Right lobe of liver (tissue), 6 donors: ENCODE measurements at regions not wholly inside any gene's neighbourhood (a gene's known extent, or its start where the extent isn't known, plus 50 kb on each side); places are given as distances from the start of the nearest gene placed in this dataset.

Experiments
- ATAC-seq, 4 donors: fragments of 200-7000 bp; cut with Tn5 transposase; one replicate each; pipeline ENCODE4 v1.9.1; 2020; ENCODE audit warnings: mild to moderate bottlenecking in 4 of 4, moderate library complexity in 4 of 4
- DNase-seq, 3 donors: peaks; one replicate each; pipeline ENCODE4 v3.0.0-alpha.2; 2020
- H3K27ac ChIP-seq, 3 donors: fragments of 200-600 bp; one replicate each; pipeline ENCODE4 v1.8.0; 2022
- H3K27me3 ChIP-seq, 2 donors: fragments of 200-600 bp; one replicate each; pipeline ENCODE4 v1.8.0; 2022
- H3K36me3 ChIP-seq, 4 donors: fragments of 200-600 bp; sonication (generic) in 1 of 4; one replicate each; pipeline versions ENCODE4 v1.5.1 to v1.8.0; 2017 to 2022; ENCODE audit warnings: control low read depth in 1 of 4
- H3K4me1 ChIP-seq, 4 donors: fragments of 200-600 bp; sonication (generic) in 1 of 4; one replicate each; pipeline versions ENCODE4 v1.5.1 to v1.8.0; 2017 to 2022; ENCODE audit warnings: control low read depth in 1 of 4
- H3K4me3 ChIP-seq, 3 donors: fragments of 200-600 bp; one replicate each; pipeline ENCODE4 v1.8.0; 2022
- H3K9me3 ChIP-seq, 4 donors: fragments of 200-600 bp; sonication (generic) in 1 of 4; one replicate each; pipeline versions ENCODE4 v1.5.1 to v1.8.0; 2017 to 2022; ENCODE audit warnings: control low read depth in 1 of 4
- POLR2A ChIP-seq: fragments of 450-650 bp; IDR thresholded peaks from one replicate; pipeline ENCODE4 v1.6.1; 2017; ENCODE audit warnings: antibody characterized with exemption, mild to moderate bottlenecking
- WGBS: methylation state at CpG from one replicate; pipeline ENCODE4 v1.1.6; 2018; ENCODE audit warnings: low coverage, low lambda C conversion rate; ENCODE audit not compliant: insufficient coverage; ENCODE audit errors: missing lambda C conversion rate; 5-methylcytosine and 5-hydroxymethylcytosine counted together
- intact Hi-C, 2 donors: fragments of 100-400 bp; cut with DNase I; formaldehyde crosslinking; loops; one replicate each; pipeline versions ENCODE4 v1.11.2 to v1.14.1; 2022
- TF ChIP-seq, protein P1 (sequence below), 4 donors: fragments of 200-600 bp in 3 of 4; fragments of 450-650 bp in 1 of 4; IDR thresholded peaks; one replicate each; pipeline versions ENCODE4 v1.5.1 to v1.8.0; 2016 to 2022; ENCODE audit warnings: antibody characterized with exemption in 4 of 4, mild to moderate bottlenecking in 2 of 4
- donor health status: DM: no; HTN: yes; CAD: no.
- donor health status: DM: no; HTN: no; CAD: no.
- donor health status: DM: no; HTN: no; CAD: no.
- donor health status: DM: no; HTN: yes; CAD: no.
- donor health status: DM: no; HTN: yes; CAD: no.

DNA sequence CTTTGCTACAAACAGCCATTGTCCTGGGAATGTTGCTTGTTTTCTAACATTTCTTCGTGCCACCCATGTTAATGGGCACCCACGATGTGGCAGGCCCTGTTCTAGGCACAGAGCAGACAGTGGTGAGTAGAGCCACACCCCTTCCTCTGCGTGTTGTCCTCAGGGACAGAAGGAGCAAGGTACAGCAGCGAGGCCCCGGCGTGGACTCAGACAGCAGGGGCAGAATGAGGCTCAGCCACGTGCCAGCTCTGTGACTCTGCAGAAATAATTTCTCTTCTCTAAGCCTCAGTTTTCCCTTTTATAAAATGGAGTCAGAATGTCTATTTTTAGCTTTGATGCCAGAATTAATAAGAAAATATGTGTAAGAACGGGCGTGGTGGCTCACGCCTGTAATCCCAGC is 401.7 kb downstream of the TSN start:
- ATAC-seq = no peak
- WGBS = 68% methylated on average over 10 of the region's 10 CpGs

DNA sequence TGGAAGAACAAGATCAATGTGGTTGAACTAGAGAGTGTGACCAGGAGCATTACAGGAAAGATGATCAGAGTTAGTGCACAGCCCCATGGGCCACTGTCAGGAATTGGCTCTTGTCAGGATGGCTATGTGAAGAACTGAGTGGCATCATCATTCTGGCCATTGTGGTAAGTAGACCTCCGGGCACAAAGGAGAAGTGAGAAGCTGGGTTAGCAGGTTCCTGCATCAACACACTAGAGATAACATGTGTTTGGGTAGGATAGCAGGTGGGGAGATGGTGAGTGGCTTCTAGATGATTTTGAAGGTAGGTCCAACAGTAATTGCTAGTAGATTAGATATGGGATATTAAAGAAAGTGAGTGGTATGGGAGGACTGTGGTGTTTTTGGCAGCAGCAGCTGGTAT is 408.2 kb downstream of the TSN start:
- H3K27me3 ChIP-seq = no peaks in the 10 kb centered on the region
- no peak for ATAC-seq
- intact Hi-C loops = no loop called here
- no peak overlapping the region for H3K4me3 ChIP-seq
- WGBS = 50% methylated on average over 1 of the region's 1 CpG
- no peaks in the 10 kb centered on the region for H3K36me3 ChIP-seq
- H3K9me3 ChIP-seq = no peaks in the 10 kb centered on the region
- DNase-seq = no peak
- H3K27ac ChIP-seq = no peak overlapping the region
- no peaks in the 10 kb centered on the region for H3K4me1 ChIP-seq
- TF ChIP-seq, protein P1, sequence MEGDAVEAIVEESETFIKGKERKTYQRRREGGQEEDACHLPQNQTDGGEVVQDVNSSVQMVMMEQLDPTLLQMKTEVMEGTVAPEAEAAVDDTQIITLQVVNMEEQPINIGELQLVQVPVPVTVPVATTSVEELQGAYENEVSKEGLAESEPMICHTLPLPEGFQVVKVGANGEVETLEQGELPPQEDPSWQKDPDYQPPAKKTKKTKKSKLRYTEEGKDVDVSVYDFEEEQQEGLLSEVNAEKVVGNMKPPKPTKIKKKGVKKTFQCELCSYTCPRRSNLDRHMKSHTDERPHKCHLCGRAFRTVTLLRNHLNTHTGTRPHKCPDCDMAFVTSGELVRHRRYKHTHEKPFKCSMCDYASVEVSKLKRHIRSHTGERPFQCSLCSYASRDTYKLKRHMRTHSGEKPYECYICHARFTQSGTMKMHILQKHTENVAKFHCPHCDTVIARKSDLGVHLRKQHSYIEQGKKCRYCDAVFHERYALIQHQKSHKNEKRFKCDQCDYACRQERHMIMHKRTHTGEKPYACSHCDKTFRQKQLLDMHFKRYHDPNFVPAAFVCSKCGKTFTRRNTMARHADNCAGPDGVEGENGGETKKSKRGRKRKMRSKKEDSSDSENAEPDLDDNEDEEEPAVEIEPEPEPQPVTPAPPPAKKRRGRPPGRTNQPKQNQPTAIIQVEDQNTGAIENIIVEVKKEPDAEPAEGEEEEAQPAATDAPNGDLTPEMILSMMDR (IDR thresholded peaks at IDR 0.05) = no peak
- no peak for TF ChIP-seq POLR2A

More for the DNA sequence above, 401.7 kb downstream of the TSN start:
- DNase-seq = no peak
- Histone ChIP-seq H3K27me3 (no peaks in the 10 kb centered on the region), H3K4me1 (no peaks in the 10 kb centered on the region), H3K36me3 (no peaks in the 10 kb centered on the region), H3K9me3 (no peaks in the 10 kb centered on the region), H3K4me3 (no peak overlapping the region), H3K27ac (no peak overlapping the region)
- TF ChIP-seq, protein P1 (IDR thresholded peaks at IDR 0.05) = no peak
- TF ChIP-seq POLR2A = no peak
- intact Hi-C loops = no loop called here

GRCh38 chr2:122164964-122165363 is 409.5 kb downstream of the TSN start:
- no peaks in the 10 kb centered on the region for H3K9me3 ChIP-seq
- no peaks in the 10 kb centered on the region for H3K27me3 ChIP-seq
- TF ChIP-seq POLR2A = no peak
- TF ChIP-seq, protein P1 (IDR thresholded peaks at IDR 0.05) = no peak
- intact Hi-C loops = no loop called here
- H3K27ac ChIP-seq = no peak overlapping the region
- 63% methylated on average over 8 of the region's 8 CpGs for WGBS
- H3K4me1 ChIP-seq = no peaks in the 10 kb centered on the region
- DNase-seq (no peak), ATAC-seq (no peak)
- no peaks in the 10 kb centered on the region for H3K36me3 ChIP-seq
- H3K4me3 ChIP-seq = no peak overlapping the region

GRCh38 chr2:122166820-122167219 is 411.4 kb downstream of the TSN start:
- ATAC-seq = no peak
- no peaks in the 10 kb centered on the region for H3K27me3 ChIP-seq
- no peaks in the 10 kb centered on the region for H3K4me1 ChIP-seq
- TF ChIP-seq, protein P1 (IDR thresholded peaks at IDR 0.05) = no peak
- no peak for TF ChIP-seq POLR2A
- no peak overlapping the region for H3K27ac ChIP-seq
- no peak for DNase-seq
- H3K36me3 ChIP-seq = no peaks in the 10 kb centered on the region
- H3K9me3 ChIP-seq = no peaks in the 10 kb centered on the region
- intact Hi-C loops = no loop called here
- no peak overlapping the region for H3K4me3 ChIP-seq
- 40% methylated on average over 2 of the region's 5 CpGs for WGBS

- no peaks in the 10 kb centered on the region for H3K9me3 ChIP-seq
- TF ChIP-seq, protein P1 (IDR thresholded peaks at IDR 0.05) = no peak
- no peak for TF ChIP-seq POLR2A
- H3K36me3 ChIP-seq = no peaks in the 10 kb centered on the region
- intact Hi-C loops = no loop called here
- WGBS = 58% methylated on average over 5 of the region's 8 CpGs
- H3K4me3 ChIP-seq = no peak overlapping the region
- H3K27me3 ChIP-seq = no peaks in the 10 kb centered on the region
- H3K27ac ChIP-seq = no peak overlapping the region
- no peak for ATAC-seq
- H3K4me1 ChIP-seq = no peaks in the 10 kb centered on the region
- DNase-seq = no peak
Measured at GRCh38 chr2:122167515-122167914, 412.1 kb downstream of the TSN start.
